Spleen (tissue), 11 donors: ENCODE measurements at regions not wholly inside any gene's neighbourhood (a gene's known extent, or its start where the extent isn't known, plus 50 kb on each side); places are given as distances from the start of the nearest gene placed in this dataset.

ENCODE experiments used
- DNase-seq: peaks from one replicate; pipeline ENCODE4 v3.0.0-alpha.2; 2020
- H3K27ac ChIP-seq, 8 donors: fragments of 200-600 bp; sonication (generic) in 7 of 8; 1 replicate in 4 of 8; 2 replicates in 4 of 8; pipeline versions ENCODE4 v1.5.0 to v1.8.0; 2016 to 2021; ENCODE audit warnings: inconsistent platforms in 4 of 8, mild to moderate bottlenecking in 4 of 8, moderate library complexity in 1 of 8
- H3K27me3 ChIP-seq, 7 donors: fragments of 200-600 bp; sonication (generic) in 6 of 7; replicated peaks in 1 of 7; 1 replicate in 4 of 7; 2 replicates in 3 of 7; pipeline versions ENCODE4 v1.5.0 to v1.8.0; 2016 to 2021; ENCODE audit warnings: inconsistent platforms in 3 of 7, mild to moderate bottlenecking in 1 of 7
- H3K36me3 ChIP-seq, 6 donors: fragments of 200-600 bp; sonication (generic) in 5 of 6; 1 replicate in 4 of 6; 2 replicates in 2 of 6; pipeline versions ENCODE4 v1.5.0 to v1.8.0; 2016 to 2021; ENCODE audit warnings: inconsistent platforms in 2 of 6
- H3K4me1 ChIP-seq, 6 donors: fragments of 200-600 bp; sonication (generic) in 5 of 6; 1 replicate in 3 of 6; 2 replicates in 3 of 6; pipeline versions ENCODE4 v1.5.0 to v1.8.0; 2016 to 2021; ENCODE audit warnings: inconsistent platforms in 3 of 6
- H3K4me3 ChIP-seq, 8 donors: fragments of 200-600 bp; sonication (generic) in 7 of 8; 1 replicate in 4 of 8; 2 replicates in 4 of 8; pipeline versions ENCODE4 v1.5.0 to v1.8.0; 2016 to 2021; ENCODE audit warnings: inconsistent platforms in 4 of 8, mild to moderate bottlenecking in 4 of 8, moderate library complexity in 2 of 8
- H3K9me3 ChIP-seq, 8 donors: fragments of 200-600 bp; sonication (generic) in 7 of 8; 1 replicate in 4 of 8; 2 replicates in 4 of 8; pipeline versions ENCODE4 v1.5.0 to v1.8.0; 2016 to 2021; ENCODE audit warnings: inconsistent platforms in 4 of 8
- POLR2A ChIP-seq, 3 donors: fragments of 450-650 bp; IDR thresholded peaks; one replicate each; pipeline ENCODE4 v1.5.1; 2017; ENCODE audit warnings: antibody characterized with exemption in 3 of 3, mild to moderate bottlenecking in 1 of 3
- POLR2AphosphoS5 ChIP-seq, 3 donors: sonication (generic); formaldehyde crosslinking; IDR thresholded peaks; one replicate each; pipeline ENCODE4 v1.5.1; 2017; ENCODE audit warnings: antibody characterized with exemption in 3 of 3
- WGBS, 5 donors: extraction: QIAGEN DNeasy Blood & Tissue Kit in 3 of 5; methylation state at CpG; one replicate each; pipeline versions ENCODE4 v1.1.5 to v1.1.7; 2013 to 2018; 5-methylcytosine and 5-hydroxymethylcytosine counted together
- intact Hi-C: fragments of 100-400 bp; cut with DNase I; formaldehyde crosslinking; loops from one replicate; pipeline ENCODE4 v1.15.0; 2023; ENCODE audit warnings: low total_unique reads
- TF ChIP-seq, protein P1 (sequence below), 11 experiments: fragments of 200-600 bp in 7 of 11; fragments of 450-650 bp in 4 of 11; sonication (generic) in 4 of 11; IDR thresholded peaks in 8 of 11; conservative IDR thresholded peaks in 3 of 11; 1 replicate in 7 of 11; 2 replicates in 4 of 11; pipeline versions ENCODE4 v1.4.0 to v1.8.0; 2016 to 2021; ENCODE audit warnings: antibody characterized with exemption in 11 of 11, inconsistent platforms in 4 of 11, mild to moderate bottlenecking in 1 of 11
- donor health status: healthy with polysubstance abuse.
- donor health status: DM: no; HTN: no; CAD: no; lungs with moderate emphysema.
- donor health status: DM: no; HTN: no; CAD: no.
- donor health status: Bipolar disorder and iron deficiency.
- donor health status: healthy.
- donor health status: DM: no; HTN: no; CAD: no.
- donor health status: DM: yes; HTN: yes; CAD: no.

DNA sequence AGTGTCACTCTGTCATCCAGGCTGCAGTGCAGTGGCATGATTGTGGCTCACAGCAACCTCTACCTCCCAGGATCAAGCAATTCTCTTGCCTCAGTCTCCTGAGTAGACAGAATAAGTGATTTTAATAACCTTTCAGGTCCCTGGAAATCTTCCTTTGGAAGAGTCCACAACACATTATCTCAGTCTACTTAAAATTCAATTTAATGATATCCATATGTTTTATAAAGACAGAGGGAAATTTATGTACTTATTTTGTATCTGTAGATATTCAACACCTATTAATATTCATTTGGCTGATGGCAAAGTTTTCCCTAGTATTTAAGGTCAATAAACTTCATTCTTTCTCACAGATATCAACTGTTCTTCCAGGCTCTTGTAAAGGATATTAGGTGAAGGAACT, 881.4 kb upstream of the GJE1 start:
- DNase-seq = no peak
- no peaks in the 10 kb centered on the region for H3K4me1 ChIP-seq
- peaks cover 0 to under 1% (median 0%) of the 10 kb centered on the region in 8 donors for H3K9me3 ChIP-seq
- no peak overlapping the region for H3K4me3 ChIP-seq
- no peak for TF ChIP-seq POLR2AphosphoS5 (IDR thresholded peaks at IDR 0.05)
- TF ChIP-seq, protein P1, sequence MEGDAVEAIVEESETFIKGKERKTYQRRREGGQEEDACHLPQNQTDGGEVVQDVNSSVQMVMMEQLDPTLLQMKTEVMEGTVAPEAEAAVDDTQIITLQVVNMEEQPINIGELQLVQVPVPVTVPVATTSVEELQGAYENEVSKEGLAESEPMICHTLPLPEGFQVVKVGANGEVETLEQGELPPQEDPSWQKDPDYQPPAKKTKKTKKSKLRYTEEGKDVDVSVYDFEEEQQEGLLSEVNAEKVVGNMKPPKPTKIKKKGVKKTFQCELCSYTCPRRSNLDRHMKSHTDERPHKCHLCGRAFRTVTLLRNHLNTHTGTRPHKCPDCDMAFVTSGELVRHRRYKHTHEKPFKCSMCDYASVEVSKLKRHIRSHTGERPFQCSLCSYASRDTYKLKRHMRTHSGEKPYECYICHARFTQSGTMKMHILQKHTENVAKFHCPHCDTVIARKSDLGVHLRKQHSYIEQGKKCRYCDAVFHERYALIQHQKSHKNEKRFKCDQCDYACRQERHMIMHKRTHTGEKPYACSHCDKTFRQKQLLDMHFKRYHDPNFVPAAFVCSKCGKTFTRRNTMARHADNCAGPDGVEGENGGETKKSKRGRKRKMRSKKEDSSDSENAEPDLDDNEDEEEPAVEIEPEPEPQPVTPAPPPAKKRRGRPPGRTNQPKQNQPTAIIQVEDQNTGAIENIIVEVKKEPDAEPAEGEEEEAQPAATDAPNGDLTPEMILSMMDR (IDR thresholded peaks at IDR 0.05 in 8 of 11, conservative IDR thresholded peaks at IDR 0.05 in 3 of 11) = no peak
- TF ChIP-seq POLR2A (IDR thresholded peaks at IDR 0.05) = no peak
- H3K27me3 ChIP-seq = no peaks in the 10 kb centered on the region
- no peaks in the 10 kb centered on the region for H3K36me3 ChIP-seq
- H3K27ac ChIP-seq = no peak overlapping the region
- intact Hi-C loops = no loop called here

DNA sequence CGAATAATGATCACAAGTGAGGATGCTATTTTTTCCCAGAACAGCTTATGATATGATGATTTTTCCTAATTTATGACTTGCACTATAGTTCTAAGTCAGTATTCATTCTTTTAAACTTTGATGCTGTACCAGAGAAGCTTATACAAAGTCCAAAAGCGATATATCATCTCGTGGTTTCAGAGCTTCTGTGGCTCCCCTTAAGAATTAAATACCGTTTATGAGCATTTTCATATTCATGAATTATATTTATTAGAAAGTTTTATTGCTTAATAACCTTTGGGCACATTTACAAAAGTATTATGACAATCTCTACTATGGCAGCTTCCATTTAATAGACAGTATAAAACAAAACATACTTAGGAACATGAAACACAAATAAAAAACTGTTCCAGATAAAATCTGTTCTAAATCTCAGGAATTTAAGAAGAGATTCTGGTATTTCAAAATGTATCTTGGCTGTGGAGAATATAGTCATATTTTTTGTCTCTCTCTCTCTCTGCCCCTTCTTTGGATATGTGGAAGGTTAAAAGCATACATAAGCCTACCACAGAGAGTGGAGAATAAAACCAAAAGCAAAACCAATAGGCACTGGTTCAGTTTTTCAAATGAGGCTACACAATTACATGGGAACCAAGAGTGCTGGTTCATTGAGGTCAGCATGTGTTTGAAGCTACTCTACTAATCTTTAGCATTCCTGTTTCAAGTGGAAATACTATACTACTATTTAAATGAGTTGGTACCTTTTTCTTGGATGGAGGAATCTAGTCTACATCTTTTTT, 884.5 kb upstream of the GJE1 start:
- 82 to 93% (median 89%) methylated on average over 4 of the region's 4 CpGs for WGBS, 5 donors
- Histone ChIP-seq H3K4me3 (no peak overlapping the region), H3K4me1 (no peaks in the 10 kb centered on the region), H3K27ac (no peak overlapping the region), H3K9me3 (no peaks in the 10 kb centered on the region), H3K27me3 (no peaks in the 10 kb centered on the region), H3K36me3 (no peaks in the 10 kb centered on the region)
- DNase-seq = no peak
- intact Hi-C loops = no loop called here
- TF ChIP-seq POLR2AphosphoS5 (IDR thresholded peaks at IDR 0.05) (no peak), POLR2A (IDR thresholded peaks at IDR 0.05) (no peak)
- TF ChIP-seq, protein P1 (IDR thresholded peaks at IDR 0.05 in 8 of 11, conservative IDR thresholded peaks at IDR 0.05 in 3 of 11) = no peak

DNA sequence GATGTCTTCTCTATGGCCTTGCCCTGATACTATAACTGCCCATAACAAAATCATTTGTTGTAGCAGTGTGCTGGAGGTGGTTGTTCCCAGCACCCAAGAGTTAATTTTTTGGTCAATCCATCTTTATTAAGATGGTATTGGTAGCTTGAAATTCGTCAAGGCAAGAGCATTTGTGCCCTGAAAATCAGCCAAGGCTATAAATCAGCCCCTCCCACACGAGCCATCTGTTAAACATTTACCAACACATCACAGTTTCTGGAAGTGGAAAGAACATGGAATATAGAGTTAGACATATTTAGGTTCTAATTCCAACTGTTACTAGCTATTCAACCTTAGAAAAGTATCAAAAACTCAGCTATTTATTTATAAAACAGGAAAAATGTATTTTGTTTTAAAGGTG, 888.4 kb upstream of the GJE1 start:
- Histone ChIP-seq H3K4me1 (no peaks in the 10 kb centered on the region), H3K36me3 (no peaks in the 10 kb centered on the region), H3K27me3 (no peaks in the 10 kb centered on the region), H3K27ac (no peak overlapping the region), H3K9me3 (no peaks in the 10 kb centered on the region), H3K4me3 (no peak overlapping the region)
- TF ChIP-seq, protein P1 (IDR thresholded peaks at IDR 0.05 in 8 of 11, conservative IDR thresholded peaks at IDR 0.05 in 3 of 11) = no peak
- TF ChIP-seq POLR2AphosphoS5 (IDR thresholded peaks at IDR 0.05) (no peak), POLR2A (IDR thresholded peaks at IDR 0.05) (no peak)
- intact Hi-C loops = no loop called here
- DNase-seq = no peak
- 20 to 39% (median 37%) methylated on average over 2 of the region's 2 CpGs for WGBS, 5 donors

DNA sequence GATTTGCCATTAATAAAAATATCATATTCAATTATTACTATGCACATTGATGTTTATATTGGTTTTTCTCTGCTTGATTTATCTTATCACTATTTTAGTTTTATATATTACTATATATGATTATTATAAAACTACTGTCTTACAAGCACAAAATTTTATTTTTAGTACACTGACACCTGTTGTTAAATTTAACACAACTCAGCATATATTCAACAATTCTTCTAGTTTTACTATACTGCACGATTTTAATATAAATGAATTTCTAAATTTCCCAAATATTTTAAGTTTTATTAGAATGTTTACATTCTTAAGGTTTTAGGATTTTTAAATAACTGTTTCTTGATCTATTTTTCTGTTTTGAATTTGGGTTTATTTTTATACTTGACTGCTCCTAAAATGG, 889.8 kb upstream of the GJE1 start:
- DNase-seq = no peak
- intact Hi-C loops = no loop called here
- no peaks in the 10 kb centered on the region for H3K27me3 ChIP-seq
- H3K27ac ChIP-seq = no peak overlapping the region
- 68 to 84% (median 79%) methylated on average over 1 of the region's 1 CpG for WGBS, 5 donors
- no peak for TF ChIP-seq POLR2AphosphoS5 (IDR thresholded peaks at IDR 0.05)
- TF ChIP-seq, protein P1 (IDR thresholded peaks at IDR 0.05 in 8 of 11, conservative IDR thresholded peaks at IDR 0.05 in 3 of 11) = no peak
- TF ChIP-seq POLR2A (IDR thresholded peaks at IDR 0.05) = no peak
- H3K36me3 ChIP-seq = no peaks in the 10 kb centered on the region
- no peak overlapping the region for H3K4me3 ChIP-seq
- no peaks in the 10 kb centered on the region for H3K4me1 ChIP-seq
- H3K9me3 ChIP-seq = no peaks in the 10 kb centered on the region
